ENCODE measurements at regions not wholly inside any gene's neighbourhood (a gene's known extent, or its start where the extent isn't known, plus 50 kb on each side); places are given as distances from the start of the nearest gene placed in this dataset.

GRCh38 chr1:87178441-87178840, 150.2 kb upstream of the LMO4 start:
- TF ChIP-seq CTCF (IDR thresholded peaks at IDR 0.05) (no peak), POLR2A (IDR thresholded peaks at IDR 0.05) (no peak), POLR2AphosphoS5 (IDR thresholded peaks at IDR 0.05) (no peak)
- DNase-seq (ENCODE audit: low spot score in 2 of 2): no peak
- intact Hi-C loops (cut with DNase I; ENCODE audit: low total_unique reads): no loop called here

GRCh38 chr1:87179076-87179810, 149.4 kb upstream of the LMO4 start:
- no peaks in the 10 kb centered on the region for H3K27me3 ChIP-seq
- H3K36me3 ChIP-seq: no peaks in the 10 kb centered on the region
- no peaks in the 10 kb centered on the region for H3K4me1 ChIP-seq
- no peak overlapping the region for H3K4me3 ChIP-seq
- no peak for TF ChIP-seq POLR2A (IDR thresholded peaks at IDR 0.05)
- no peak for TF ChIP-seq POLR2AphosphoS5 (IDR thresholded peaks at IDR 0.05)
- no peak for TF ChIP-seq CTCF (IDR thresholded peaks at IDR 0.05)
- intact Hi-C loops (cut with DNase I; ENCODE audit: low total_unique reads): no loop called here
- DNase-seq (ENCODE audit: low spot score in 2 of 2): no peak
- no peak overlapping the region for H3K27ac ChIP-seq
- H3K9me3 ChIP-seq: no peaks in the 10 kb centered on the region

More at GRCh38 chr1:87178441-87178840, 150.2 kb upstream of the LMO4 start:
- Histone ChIP-seq H3K9me3 (no peaks in the 10 kb centered on the region), H3K27me3 (no peaks in the 10 kb centered on the region), H3K4me1 (no peaks in the 10 kb centered on the region), H3K27ac (no peak overlapping the region), H3K4me3 (no peak overlapping the region), H3K36me3 (no peaks in the 10 kb centered on the region)

GRCh38 chr1:87179851-87180519, 148.7 kb upstream of the LMO4 start:
- DNase-seq (ENCODE audit: low spot score in 2 of 2): no peak
- no peaks in the 10 kb centered on the region for H3K9me3 ChIP-seq

GRCh38 chr1:87180682-87181081, 148.0 kb upstream of the LMO4 start:
- no peak for DNase-seq (ENCODE audit: low spot score in 2 of 2)
- Histone ChIP-seq H3K4me1 (no peaks in the 10 kb centered on the region), H3K27me3 (no peaks in the 10 kb centered on the region), H3K36me3 (no peaks in the 10 kb centered on the region), H3K27ac (no peak overlapping the region), H3K4me3 (no peak overlapping the region), H3K9me3 (no peaks in the 10 kb centered on the region)
- TF ChIP-seq CTCF (IDR thresholded peaks at IDR 0.05) (no peak), POLR2A (IDR thresholded peaks at IDR 0.05) (no peak), POLR2AphosphoS5 (IDR thresholded peaks at IDR 0.05) (no peak)
- intact Hi-C loops (cut with DNase I; ENCODE audit: low total_unique reads): loop anchor here (5.0 kb wide), 1 partner anchor 583 kb away; no protein-coding TSS in a partner anchor

More at GRCh38 chr1:87179851-87180519, 148.7 kb upstream of the LMO4 start:
- H3K27ac ChIP-seq: no peak overlapping the region
- H3K36me3 ChIP-seq: no peaks in the 10 kb centered on the region
- intact Hi-C loops (cut with DNase I; ENCODE audit: low total_unique reads): loop anchor here (5.0 kb wide), 1 partner anchor 583 kb away; no protein-coding TSS in a partner anchor
- no peak for TF ChIP-seq POLR2A (IDR thresholded peaks at IDR 0.05)
- no peak for TF ChIP-seq POLR2AphosphoS5 (IDR thresholded peaks at IDR 0.05)
- TF ChIP-seq CTCF (IDR thresholded peaks at IDR 0.05): no peak
- no peak overlapping the region for H3K4me3 ChIP-seq
- no peaks in the 10 kb centered on the region for H3K27me3 ChIP-seq
- no peaks in the 10 kb centered on the region for H3K4me1 ChIP-seq

- Histone ChIP-seq H3K36me3 (no peaks in the 10 kb centered on the region), H3K27ac (no peak overlapping the region), H3K4me1 (no peaks in the 10 kb centered on the region), H3K27me3 (no peaks in the 10 kb centered on the region), H3K9me3 (no peaks in the 10 kb centered on the region), H3K4me3 (no peak overlapping the region)
- no peak for TF ChIP-seq POLR2AphosphoS5 (IDR thresholded peaks at IDR 0.05)
- no peak for TF ChIP-seq POLR2A (IDR thresholded peaks at IDR 0.05)
- TF ChIP-seq CTCF (IDR thresholded peaks at IDR 0.05): no peak
- intact Hi-C loops (cut with DNase I; ENCODE audit: low total_unique reads): loop anchor here (5.0 kb wide), 1 partner anchor 585 kb away; no protein-coding TSS in a partner anchor
- no peak for DNase-seq (ENCODE audit: low spot score in 2 of 2)
These were observed 146.1 kb upstream of the LMO4 start for GRCh38 chr1:87182611-87183010.

Measured in breast epithelium (tissue), 4 donors.